OCI-LY1 (cell line): ENCODE measurements at regions not wholly inside any gene's neighbourhood (a gene's known extent, or its start where the extent isn't known, plus 50 kb on each side); places are given as distances from the start of the nearest gene placed in this dataset.
"Not testable (repeated sequence)": the region's sequence is repeated elsewhere in the genome, so short reads cannot be mapped to it uniquely, and the experiment has no call there.

Experiments
- H2AFZ ChIP-seq: fragments of 200-600 bp; sonication (generic), shearing (Covaris generic); 2 replicates; pipeline ENCODE4 v1.6.0; 2014; ENCODE audit warnings: antibody characterized with exemption, mild to moderate bottlenecking, low read length
- H3F3A ChIP-seq: fragments of 200-600 bp; sonication (generic), shearing (Covaris generic); 2 replicates; pipeline ENCODE4 v1.6.0; 2014; ENCODE audit warnings: mild to moderate bottlenecking, antibody characterized with exemption, low read length, moderate library complexity; ENCODE audit not compliant: insufficient read depth
- H3K27ac ChIP-seq: fragments of 200-600 bp; sonication (generic); 2 replicates; pipeline ENCODE4 v1.5.1; 2014; ENCODE audit warnings: low read length, mixed run types, mild to moderate bottlenecking, low read depth; ENCODE audit not compliant: poor library complexity, severe bottlenecking
- H3K27me3 ChIP-seq: fragments of 200-600 bp; sonication (generic); 2 replicates; pipeline ENCODE4 v1.6.0; 2014; ENCODE audit warnings: antibody characterized with exemption, mild to moderate bottlenecking, low read length, moderate library complexity; ENCODE audit not compliant: insufficient read depth
- H3K36me3 ChIP-seq: fragments of 200-600 bp; sonication (generic); 2 replicates; pipeline ENCODE4 v1.6.1; 2014; ENCODE audit warnings: mild to moderate bottlenecking, antibody characterized with exemption, low read length, moderate library complexity, mixed read lengths; ENCODE audit not compliant: insufficient read depth
- H3K4me1 ChIP-seq: fragments of 200-600 bp; sonication (generic); 2 replicates; pipeline ENCODE4 v1.5.1; 2014; ENCODE audit warnings: mild to moderate bottlenecking, low read length, moderate library complexity; ENCODE audit not compliant: insufficient read depth, severe bottlenecking
- H3K4me2 ChIP-seq: fragments of 200-600 bp; sonication (generic), shearing (Covaris generic); 2 replicates; pipeline ENCODE4 v1.6.1; 2014; ENCODE audit warnings: low read length
- H3K4me3 ChIP-seq: fragments of 200-600 bp; sonication (generic); 2 replicates; pipeline ENCODE4 v1.5.1; 2014; ENCODE audit warnings: low read length, low read depth, mild to moderate bottlenecking, mixed read lengths; ENCODE audit not compliant: poor library complexity, severe bottlenecking
- H3K79me2 ChIP-seq: fragments of 200-600 bp; shearing (Covaris generic); 2 replicates; pipeline ENCODE4 v1.6.1; 2016; ENCODE audit warnings: mixed run types, low read length, mixed read lengths; ENCODE audit not compliant: insufficient read depth
- H3K9ac ChIP-seq: fragments of 200-600 bp; sonication (generic), shearing (Covaris generic); 2 replicates; pipeline ENCODE4 v1.6.1; 2014; ENCODE audit warnings: mild to moderate bottlenecking, low read length, mixed read lengths
- H3K9me2 ChIP-seq: fragments of 200-600 bp; sonication (generic), shearing (Covaris generic); 2 replicates; pipeline ENCODE4 v1.6.1; 2014; ENCODE audit warnings: low read depth, mild to moderate bottlenecking, low read length, mixed read lengths
- H3K9me3 ChIP-seq: fragments of 200-600 bp; shearing (Covaris generic); 2 replicates; pipeline ENCODE4 v1.6.1; 2014; ENCODE audit warnings: low read length, mixed read lengths
- H4K20me1 ChIP-seq: fragments of 200-600 bp; sonication (generic), shearing (Covaris generic); 2 replicates; pipeline ENCODE4 v1.6.0; 2016; ENCODE audit warnings: mild to moderate bottlenecking, low read length; ENCODE audit not compliant: insufficient read depth
- EZH2 ChIP-seq: fragments of 200-600 bp; sonication (generic), shearing (Covaris generic); IDR thresholded peaks from 2 replicates; pipeline ENCODE4 v1.8.0; 2017; ENCODE audit warnings: borderline replicate concordance, mixed run types, mild to moderate bottlenecking, antibody characterized with exemption, low read length, moderate library complexity, mixed read lengths
- TF ChIP-seq, protein P1 (sequence below): fragments of 200-600 bp; sonication (generic), shearing (Covaris generic); IDR thresholded peaks from 2 replicates; pipeline ENCODE4 v1.5.1; 2017; ENCODE audit warnings: mild to moderate bottlenecking, antibody characterized with exemption, low read length, moderate library complexity, mixed read lengths

DNA sequence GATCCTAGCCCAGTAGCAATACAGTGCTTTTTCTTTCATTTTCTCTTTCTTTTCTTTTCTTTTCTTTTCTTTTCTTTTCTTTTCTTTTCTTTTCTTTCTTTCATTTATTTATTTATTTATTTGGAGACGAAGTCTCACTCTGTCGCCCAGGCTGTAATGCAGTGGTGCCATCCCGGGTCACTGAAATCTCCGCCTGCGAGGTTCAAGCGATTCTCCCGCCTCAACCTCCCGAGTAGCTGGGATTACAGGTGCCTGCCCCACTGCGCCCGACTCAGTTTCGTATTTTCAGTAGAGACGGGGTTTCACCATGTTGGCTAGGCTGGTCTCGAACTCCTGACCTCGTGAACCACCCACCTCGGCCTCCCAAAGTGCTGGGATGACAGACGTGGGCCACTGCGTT, 1948.0 kb upstream of the DEFB115 start:
- not testable (repeated sequence) for H3K4me2 ChIP-seq, H3K9me2 ChIP-seq

DNA sequence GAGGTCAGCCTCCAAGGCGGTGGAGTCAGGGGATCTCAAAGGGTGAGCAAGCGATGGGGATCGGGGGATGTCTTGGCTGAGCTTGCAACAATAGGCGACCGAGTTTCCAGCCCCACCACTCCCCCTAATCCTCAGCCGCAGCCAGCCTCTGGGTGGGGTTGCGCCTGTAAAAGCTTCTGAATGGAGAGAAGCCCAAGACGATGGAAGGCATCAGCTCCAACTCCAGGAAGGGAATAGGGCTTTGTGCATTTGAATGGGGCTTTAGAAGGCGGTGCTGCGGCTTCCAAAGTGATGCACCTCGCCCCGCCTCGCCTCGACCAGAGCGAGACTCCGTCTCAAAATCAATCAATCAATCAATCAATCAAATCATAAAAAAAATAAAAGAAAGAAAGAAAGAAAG, 1946.4 kb upstream of the DEFB115 start:
- H3K27ac ChIP-seq, H3K4me2 ChIP-seq, H4K20me1 ChIP-seq, H3K9ac ChIP-seq, H3K36me3 ChIP-seq, H3K9me3 ChIP-seq, H3K9me2 ChIP-seq, H3K4me1 ChIP-seq, H3K27me3 ChIP-seq, H3K4me3 ChIP-seq, H3F3A ChIP-seq, H2AFZ ChIP-seq, H3K79me2 ChIP-seq: not testable (repeated sequence)

More for the DNA sequence above, 1948.0 kb upstream of the DEFB115 start:
- not testable (repeated sequence) for H3K9me3 ChIP-seq, H4K20me1 ChIP-seq, H2AFZ ChIP-seq, H3K4me3 ChIP-seq, H3K27ac ChIP-seq, H3K27me3 ChIP-seq, H3K4me1 ChIP-seq, H3K79me2 ChIP-seq, H3K9ac ChIP-seq, H3K36me3 ChIP-seq, H3F3A ChIP-seq

GRCh38 chr20:29312679-29313078, 1944.8 kb upstream of the DEFB115 start:
- H3K9me2 ChIP-seq, H3K9ac ChIP-seq, H3K4me2 ChIP-seq, H3K4me1 ChIP-seq, H3K27me3 ChIP-seq, H3K4me3 ChIP-seq, H3K27ac ChIP-seq, H3K9me3 ChIP-seq, H3F3A ChIP-seq, H2AFZ ChIP-seq, H4K20me1 ChIP-seq, H3K36me3 ChIP-seq, H3K79me2 ChIP-seq: not testable (repeated sequence)

DNA sequence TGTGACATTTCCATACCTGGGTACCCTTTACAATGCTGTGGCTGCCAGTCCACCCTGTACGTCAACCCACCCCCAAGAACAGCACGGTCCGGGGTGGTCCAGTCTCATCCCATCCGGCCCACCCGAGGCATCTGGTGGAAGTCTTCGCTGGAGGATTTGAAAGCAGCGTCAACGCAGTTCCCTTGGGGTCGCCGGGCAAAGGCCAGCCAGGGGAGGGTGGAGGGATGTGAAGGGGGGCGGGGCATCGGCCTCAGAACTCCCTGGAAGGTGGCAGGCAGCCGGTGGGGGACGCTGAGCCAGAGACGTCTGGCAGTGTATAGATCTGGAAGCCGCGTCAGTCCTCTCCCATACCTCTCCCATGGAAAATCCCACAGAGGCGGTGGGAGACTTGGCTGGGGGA, 1944.0 kb upstream of the DEFB115 start:
- H3K4me3 ChIP-seq, result no peak overlapping the region
- no peaks in the 10 kb centered on the region for H4K20me1 ChIP-seq
- no peaks in the 10 kb centered on the region for H3K9me2 ChIP-seq
- H3K79me2 ChIP-seq, result no peaks in the 10 kb centered on the region
- no peak overlapping the region for H3K4me2 ChIP-seq
- no peak overlapping the region for H3K9ac ChIP-seq
- H3F3A ChIP-seq, result no peaks in the 10 kb centered on the region
- TF ChIP-seq, protein P1, sequence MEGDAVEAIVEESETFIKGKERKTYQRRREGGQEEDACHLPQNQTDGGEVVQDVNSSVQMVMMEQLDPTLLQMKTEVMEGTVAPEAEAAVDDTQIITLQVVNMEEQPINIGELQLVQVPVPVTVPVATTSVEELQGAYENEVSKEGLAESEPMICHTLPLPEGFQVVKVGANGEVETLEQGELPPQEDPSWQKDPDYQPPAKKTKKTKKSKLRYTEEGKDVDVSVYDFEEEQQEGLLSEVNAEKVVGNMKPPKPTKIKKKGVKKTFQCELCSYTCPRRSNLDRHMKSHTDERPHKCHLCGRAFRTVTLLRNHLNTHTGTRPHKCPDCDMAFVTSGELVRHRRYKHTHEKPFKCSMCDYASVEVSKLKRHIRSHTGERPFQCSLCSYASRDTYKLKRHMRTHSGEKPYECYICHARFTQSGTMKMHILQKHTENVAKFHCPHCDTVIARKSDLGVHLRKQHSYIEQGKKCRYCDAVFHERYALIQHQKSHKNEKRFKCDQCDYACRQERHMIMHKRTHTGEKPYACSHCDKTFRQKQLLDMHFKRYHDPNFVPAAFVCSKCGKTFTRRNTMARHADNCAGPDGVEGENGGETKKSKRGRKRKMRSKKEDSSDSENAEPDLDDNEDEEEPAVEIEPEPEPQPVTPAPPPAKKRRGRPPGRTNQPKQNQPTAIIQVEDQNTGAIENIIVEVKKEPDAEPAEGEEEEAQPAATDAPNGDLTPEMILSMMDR, result no peak
- TF ChIP-seq EZH2, result no peak
- no peaks in the 10 kb centered on the region for H3K9me3 ChIP-seq
- no peak overlapping the region for H3K27ac ChIP-seq
- H3K4me1 ChIP-seq, result no peaks in the 10 kb centered on the region
- H3K36me3 ChIP-seq, result no peaks in the 10 kb centered on the region
- no peak overlapping the region for H2AFZ ChIP-seq
- no peaks in the 10 kb centered on the region for H3K27me3 ChIP-seq

- Histone ChIP-seq H3F3A (no peaks in the 10 kb centered on the region), H3K36me3 (no peaks in the 10 kb centered on the region), H3K27ac (no peak overlapping the region), H4K20me1 (no peaks in the 10 kb centered on the region), H3K4me3 (no peak overlapping the region), H3K27me3 (no peaks in the 10 kb centered on the region), H3K9ac (no peak overlapping the region), H3K9me3 (no peaks in the 10 kb centered on the region), H3K79me2 (no peaks in the 10 kb centered on the region), H2AFZ (no peak overlapping the region), H3K9me2 (no peaks in the 10 kb centered on the region), H3K4me1 (no peaks in the 10 kb centered on the region), H3K4me2 (no peak overlapping the region)
- TF ChIP-seq, protein P1, result no peak
- no peak for TF ChIP-seq EZH2
These were observed 1943.2 kb upstream of the DEFB115 start for GRCh38 chr20:29314294-29314693.
